GM18907 (cell line): ENCODE measurements at regions not wholly inside any gene's neighbourhood (a gene's known extent, or its start where the extent isn't known, plus 50 kb on each side); places are given as distances from the start of the nearest gene placed in this dataset.

Experiments
- ATAC-seq: cut with Tn5 transposase; IDR thresholded peaks from one replicate; pipeline ENCODE4 v1.9.1; 2021; ENCODE audit warnings: mild to moderate bottlenecking, moderate library complexity; ENCODE audit not compliant: unreplicated experiment

GRCh38 chr2:204454672-204455380, 90.4 kb upstream of the PARD3B start:
- ATAC-seq = no peak

GRCh38 chr2:204468746-204469429, 76.4 kb upstream of the PARD3B start:
- no peak for ATAC-seq

GRCh38 chr2:204470178-204470620, 75.1 kb upstream of the PARD3B start:
- ATAC-seq = no peak

GRCh38 chr2:204470621-204471196, 74.6 kb upstream of the PARD3B start:
- no peak for ATAC-seq

- no peak for ATAC-seq
Observed at GRCh38 chr2:204472375-204472774, 72.9 kb upstream of the PARD3B start.

- ATAC-seq = no peak
Observed at GRCh38 chr2:204473224-204473623, 72.1 kb upstream of the PARD3B start.

GRCh38 chr2:204475399-204475798, 69.9 kb upstream of the PARD3B start:
- ATAC-seq = no peak

GRCh38 chr2:204477358-204477950, 67.8 kb upstream of the PARD3B start:
- no peak for ATAC-seq

- no peak for ATAC-seq
Observed at GRCh38 chr2:204479557-204479956, 65.7 kb upstream of the PARD3B start.

GRCh38 chr2:204480676-204481075, 64.6 kb upstream of the PARD3B start:
- no peak for ATAC-seq

- no peak for ATAC-seq
Observed at GRCh38 chr2:204483608-204484081, 61.6 kb upstream of the PARD3B start.

GRCh38 chr2:204486321-204486720, 59.0 kb upstream of the PARD3B start:
- no peak for ATAC-seq

- ATAC-seq = no peak
Observed at GRCh38 chr2:204486805-204487204, 58.5 kb upstream of the PARD3B start.

GRCh38 chr2:204487447-204488229, 57.6 kb upstream of the PARD3B start:
- no peak for ATAC-seq

- no peak for ATAC-seq
Observed at GRCh38 chr2:204491528-204491927, 53.7 kb upstream of the PARD3B start.

GRCh38 chr2:204492417-204492816, 52.9 kb upstream of the PARD3B start:
- no peak for ATAC-seq

GRCh38 chr2:204494681-204495080, 50.6 kb upstream of the PARD3B start:
- ATAC-seq = no peak

- no peak for ATAC-seq
Observed at GRCh38 chr2:204495381-204495780, 49.9 kb upstream of the PARD3B start.
